H1 (cell line): ENCODE measurements at regions not wholly inside any gene's neighbourhood (a gene's known extent, or its start where the extent isn't known, plus 50 kb on each side); places are given as distances from the start of the nearest gene placed in this dataset.

Source experiments
- CTCF ChIA-PET: fragments of 300-600 bp; sonication (Branson Sonifier 250); formaldehyde crosslinking; loops from one replicate; lab custom pipeline; 2021; ENCODE audit not compliant: partially characterized antibody; lab: Charles Lee
- POLR2A ChIA-PET: fragments of 300-600 bp; sonication (Branson Sonifier 250); formaldehyde crosslinking; loops from one replicate; lab custom pipeline; 2021; ENCODE audit warnings: inconsistent platforms; ENCODE audit not compliant: partially characterized antibody; lab: Charles Lee
- DNase-seq, 2 experiments: peaks; one replicate each; pipeline versions ENCODE4 v3.0.0 to v3.0.0-alpha.2; 2010 to 2022; ENCODE audit warnings: low spot score in 2 of 2, low read depth in 1 of 2, mixed read lengths in 1 of 2
- FAIRE-seq: peaks from 2 replicates; lab custom pipeline; 2011; peaks lifted over from hg19 to GRCh38; lab: Jason Lieb, UNC
- H2AFZ ChIP-seq: 2 replicates; pipeline ENCODE4 v1.8.1; 2012; ENCODE audit warnings: low read length, inconsistent platforms
- H2AK5ac ChIP-seq: 2 replicates; pipeline ENCODE4 v1.6.1; 2013; ENCODE audit warnings: low read depth, low read length
- H2BK120ac ChIP-seq: replicated peaks from 2 replicates; pipeline ENCODE3; 2013; ENCODE audit warnings: low read depth, low read length, inconsistent platforms
- H2BK12ac ChIP-seq: 2 replicates; pipeline ENCODE4 v1.6.1; 2013; ENCODE audit warnings: low read depth, low read length
- H2BK15ac ChIP-seq: 2 replicates; pipeline ENCODE4 v1.6.1; 2013; ENCODE audit warnings: low read length
- H2BK20ac ChIP-seq: 2 replicates; pipeline ENCODE4 v1.6.1; 2013; ENCODE audit warnings: low read length
- H2BK5ac ChIP-seq: 2 replicates; pipeline ENCODE4 v1.6.1; 2013; ENCODE audit warnings: low read depth, low read length
- H3K14ac ChIP-seq: 2 replicates; pipeline ENCODE4 v1.6.1; 2013; ENCODE audit warnings: inconsistent platforms; ENCODE audit not compliant: insufficient read length
- H3K18ac ChIP-seq: 2 replicates; pipeline ENCODE4 v1.6.1; 2013; ENCODE audit warnings: low read length; ENCODE audit errors: extremely low read depth
- H3K23ac ChIP-seq: 2 replicates; pipeline ENCODE4 v1.6.1; 2013; ENCODE audit warnings: inconsistent platforms; ENCODE audit not compliant: insufficient read length
- H3K23me2 ChIP-seq: 2 replicates; pipeline ENCODE4 v1.6.1; 2013; ENCODE audit warnings: low read depth, low read length
- H3K27ac ChIP-seq: 2 replicates; pipeline ENCODE4 v1.6.1; 2011; ENCODE audit warnings: low read depth, low read length, inconsistent platforms
- H3K27me3 ChIP-seq, 4 experiments: replicated peaks in 1 of 4; 1 replicate in 1 of 4; 2 replicates in 3 of 4; pipeline versions ENCODE4 v1.6.1 to v1.8.1; 2011 to 2013; ENCODE audit warnings: low read length in 3 of 4, mild to moderate bottlenecking in 3 of 4, inconsistent platforms in 2 of 4, mixed read lengths in 2 of 4, moderate library complexity in 1 of 4; ENCODE audit not compliant: control insufficient read depth in 3 of 4, insufficient read depth in 3 of 4; ENCODE audit errors: extremely low read depth in 1 of 4
- H3K36me3 ChIP-seq, 4 experiments: 2 replicates each; pipeline versions ENCODE4 v1.6.1 to v1.8.1; 2011 to 2013; ENCODE audit warnings: mild to moderate bottlenecking in 4 of 4, low read length in 3 of 4, moderate library complexity in 2 of 4, control low read depth in 1 of 4, inconsistent platforms in 1 of 4; ENCODE audit not compliant: insufficient read depth in 4 of 4, control insufficient read depth in 2 of 4
- H3K4ac ChIP-seq: replicated peaks from 2 replicates; pipeline ENCODE3; 2013; ENCODE audit warnings: low read length, low read depth, mixed read lengths, inconsistent platforms; ENCODE audit not compliant: insufficient read length
- H3K4me1 ChIP-seq, 4 experiments: replicated peaks in 1 of 4; 1 replicate in 1 of 4; 2 replicates in 3 of 4; pipeline versions ENCODE4 v1.6.1 to v1.8.1; 2011 to 2013; ENCODE audit warnings: low read length in 3 of 4, inconsistent platforms in 2 of 4, mixed read lengths in 1 of 4; ENCODE audit not compliant: insufficient read depth in 4 of 4, control insufficient read depth in 3 of 4
- H3K4me2 ChIP-seq, 2 experiments: 2 replicates each; pipeline versions ENCODE4 v1.6.1 to v1.8.1; 2011 to 2013; ENCODE audit warnings: low read depth in 2 of 2, low read length in 2 of 2, control low read depth in 1 of 2, inconsistent platforms in 1 of 2, mild to moderate bottlenecking in 1 of 2; ENCODE audit not compliant: insufficient read depth in 1 of 2
- H3K4me3 ChIP-seq, 4 experiments: fragments of 200-600, 300-600 bp in 1 of 4; sonication (generic), shearing (Covaris generic), sonication (Bioruptor Twin) in 1 of 4; 2 replicates each; pipeline versions ENCODE4 v1.5.1 to v1.8.1; 2011 to 2016; ENCODE audit warnings: low read length in 4 of 4, low read depth in 3 of 4, control low read depth in 2 of 4, inconsistent platforms in 2 of 4, mild to moderate bottlenecking in 2 of 4, mixed read lengths in 1 of 4, moderate library complexity in 1 of 4; ENCODE audit not compliant: insufficient read depth in 2 of 4; ENCODE audit errors: extremely low read depth in 1 of 4
- H3K56ac ChIP-seq: replicated peaks from 2 replicates; pipeline ENCODE3; 2013; ENCODE audit warnings: low read depth, mild to moderate bottlenecking, mixed read lengths, low read length, inconsistent platforms; ENCODE audit not compliant: insufficient read length
- H3K79me1 ChIP-seq: 2 replicates; pipeline ENCODE4 v1.6.1; 2013; ENCODE audit warnings: low read depth, low read length, control low read depth
- H3K79me2 ChIP-seq, 2 experiments: 2 replicates each; pipeline versions ENCODE4 v1.6.1 to v1.8.1; 2012 to 2013; ENCODE audit warnings: low read length in 2 of 2, mild to moderate bottlenecking in 2 of 2, inconsistent platforms in 1 of 2; ENCODE audit not compliant: insufficient read depth in 2 of 2, control insufficient read depth in 1 of 2
- H3K9ac ChIP-seq, 4 experiments: replicated peaks in 1 of 4; 1 replicate in 1 of 4; 2 replicates in 3 of 4; pipeline versions ENCODE4 v1.6.1 to v1.8.1; 2011 to 2013; ENCODE audit warnings: low read depth in 3 of 4, low read length in 3 of 4, control low read depth in 2 of 4, mild to moderate bottlenecking in 2 of 4, moderate library complexity in 2 of 4, inconsistent platforms in 1 of 4; ENCODE audit errors: extremely low read depth in 1 of 4
- H3K9me3 ChIP-seq, 2 experiments: 2 replicates each; pipeline versions ENCODE4 v1.6.1 to v1.8.1; 2012 to 2013; ENCODE audit warnings: mild to moderate bottlenecking in 2 of 2, moderate library complexity in 2 of 2, control low read depth in 1 of 2, inconsistent platforms in 1 of 2, low read depth in 1 of 2, low read length in 1 of 2, mixed read lengths in 1 of 2; ENCODE audit not compliant: insufficient read depth in 2 of 2
- H4K20me1 ChIP-seq, 2 experiments: replicated peaks in 1 of 2; 2 replicates each; pipeline versions ENCODE3 to v1.8.1; 2011 to 2013; ENCODE audit warnings: inconsistent platforms in 2 of 2, low read length in 2 of 2, mild to moderate bottlenecking in 1 of 2; ENCODE audit not compliant: insufficient read depth in 2 of 2, control insufficient read depth in 1 of 2
- H4K5ac ChIP-seq: 2 replicates; pipeline ENCODE4 v1.6.1; 2013; ENCODE audit warnings: low read length, low read depth, mixed read lengths, inconsistent platforms; ENCODE audit not compliant: insufficient read length
- H4K8ac ChIP-seq: 2 replicates; pipeline ENCODE4 v1.8.0; 2013; ENCODE audit warnings: mild to moderate bottlenecking, moderate library complexity, low read length, inconsistent platforms; ENCODE audit not compliant: insufficient read depth; ENCODE audit errors: extremely low read depth
- H4K91ac ChIP-seq: replicated peaks from 2 replicates; pipeline ENCODE3; 2013; ENCODE audit warnings: low read length, mixed read lengths, inconsistent platforms; ENCODE audit not compliant: insufficient read length
- ASH2L ChIP-seq: fragments of 200-600, 300-600 bp; sonication (generic); IDR thresholded peaks from one replicate; pipeline ENCODE4 v1.7.1; 2017; ENCODE audit warnings: low read length
- CREB1 ChIP-seq: IDR thresholded peaks from 2 replicates; pipeline ENCODE4 v1.6.1; 2012; ENCODE audit warnings: inconsistent platforms
- EP300 ChIP-seq, 2 experiments: IDR thresholded peaks; 1 replicate in 1 of 2; 2 replicates in 1 of 2; pipeline ENCODE4 v1.6.1; 2011 to 2012; ENCODE audit warnings: low read depth in 2 of 2, low read length in 2 of 2, mild to moderate bottlenecking in 2 of 2, borderline replicate concordance in 1 of 2, inconsistent platforms in 1 of 2, moderate library complexity in 1 of 2
- HDAC6 ChIP-seq: IDR thresholded peaks from one replicate; pipeline ENCODE4 v1.7.1; 2012; ENCODE audit warnings: low read depth, mild to moderate bottlenecking, inconsistent platforms, low read length, moderate library complexity
- KDM5A ChIP-seq: fragments of 200-600 bp; IDR thresholded peaks from 2 replicates; pipeline ENCODE4 v1.7.1; 2012; ENCODE audit warnings: mild to moderate bottlenecking, low read length, inconsistent platforms, mixed read lengths
- MAFK ChIP-seq: IDR thresholded peaks from 2 replicates; pipeline ENCODE4 v1.6.1; 2012; ENCODE audit warnings: low read depth, mild to moderate bottlenecking, improper control_type of control experiment, low read length
- POU5F1 ChIP-seq: IDR thresholded peaks from 2 replicates; pipeline ENCODE4 v1.6.1; 2011; ENCODE audit warnings: low read depth, mild to moderate bottlenecking, low read length, moderate library complexity
- SIN3A ChIP-seq, 2 experiments: IDR thresholded peaks in 1 of 2; conservative IDR thresholded peaks in 1 of 2; 2 replicates each; pipeline ENCODE4 v1.6.1; 2011 to 2012; ENCODE audit warnings: low read length in 2 of 2, improper control_type of control experiment in 1 of 2, low read depth in 1 of 2, mild to moderate bottlenecking in 1 of 2
- SIRT6 ChIP-seq: IDR thresholded peaks from one replicate; pipeline ENCODE4 v1.7.1; 2012; ENCODE audit warnings: low read length, inconsistent platforms
- SP1 ChIP-seq: IDR thresholded peaks from 2 replicates; pipeline ENCODE4 v1.6.1; 2011; ENCODE audit warnings: low read depth, low read length
- SUZ12 ChIP-seq: fragments of 200-600 bp; sonication (generic); IDR thresholded peaks from 2 replicates; pipeline ENCODE4 v1.6.1; 2012; ENCODE audit warnings: mild to moderate bottlenecking, inconsistent platforms, low read length, moderate library complexity, mixed read lengths
- WGBS, 2 experiments: shearing (Covaris generic) in 1 of 2; methylation state at CpG; one replicate each; pipeline versions ENCODE4 v1.1.6 to v1.1.7; 2013 to 2015; ENCODE audit warnings: low lambda C conversion rate in 2 of 2, mixed read lengths in 2 of 2, inconsistent platforms in 1 of 2, low coverage in 1 of 2, missing lambda C conversion rate in 1 of 2; ENCODE audit not compliant: insufficient replicate concordance in 2 of 2, insufficient coverage in 1 of 2, insufficient read length in 1 of 2; ENCODE audit errors: extremely low coverage in 1 of 2, missing lambda C conversion rate in 1 of 2; 5-methylcytosine and 5-hydroxymethylcytosine counted together
- TF ChIP-seq, protein P1 (sequence below): IDR thresholded peaks from 2 replicates; pipeline ENCODE4 v1.6.1; 2012; ENCODE audit warnings: inconsistent platforms

DNA sequence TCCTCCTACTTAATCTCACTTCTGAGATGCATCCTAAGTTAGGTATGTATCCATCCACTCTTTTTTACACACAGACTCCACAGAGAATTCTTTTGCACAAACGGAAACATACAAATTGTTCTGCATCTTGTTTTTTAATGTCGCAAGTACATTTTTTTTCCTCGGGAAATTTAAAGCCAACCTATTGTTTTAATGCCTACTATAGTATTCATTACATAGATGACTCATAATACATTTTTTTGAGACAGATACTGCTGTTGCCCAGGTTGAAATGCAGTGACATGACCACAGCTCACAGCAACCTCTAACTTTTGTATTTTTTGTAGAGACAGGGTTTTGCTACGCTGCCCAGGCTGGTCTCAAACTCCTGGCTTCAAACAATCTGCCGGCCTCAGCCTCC is 90.8 kb upstream of the TMEM45B start:
- Histone ChIP-seq H3K79me2 (no peaks in the 10 kb centered on the region), H4K20me1 (no peaks in the 10 kb centered on the region), H2BK20ac (no peak overlapping the region), H4K5ac (no peak overlapping the region), H3K4me1 (no peaks in the 10 kb centered on the region), H3K27me3 (no peaks in the 10 kb centered on the region), H3K56ac (no peak overlapping the region), H2AK5ac (no peak overlapping the region), H3K14ac (no peak overlapping the region), H4K8ac (no peak overlapping the region), H3K23ac (no peak overlapping the region), H3K4ac (no peak overlapping the region), H2BK15ac (no peak overlapping the region), H3K9me3 (no peaks in the 10 kb centered on the region), H3K36me3 (no peaks in the 10 kb centered on the region), H3K4me2 (no peak overlapping the region), H2BK12ac (no peak overlapping the region), H3K4me3 (no peak overlapping the region), H3K18ac (no peak overlapping the region), H3K23me2 (peaks cover 2% of the 10 kb centered on the region; the same call in 1 of the 2 replicates), H2BK120ac (no peak overlapping the region), H2AFZ (no peak overlapping the region), H3K27ac (no peak overlapping the region), H4K91ac (no peak overlapping the region), H3K79me1 (no peaks in the 10 kb centered on the region), H2BK5ac (no peak overlapping the region), H3K9ac (no peak overlapping the region)
- POLR2A ChIA-PET, result no interaction called here
- FAIRE-seq (no peak), DNase-seq (no peak)
- CTCF ChIA-PET, result interaction anchor here (0.7 to 5.8 kb wide), 4 partner anchors 14 to 88 kb away, joined by 3 to 33 read pairs (median 4); no protein-coding TSS in a partner anchor
- WGBS, 2 experiments, result 96% methylated on average over 5 of the region's 5 CpGs; no CpG with 5 or more reads in 1 of the 2 experiments
- TF ChIP-seq CREB1 (no peak), KDM5A (no peak), ASH2L (no peak), EP300 (IDR thresholded peaks at IDR 0.05; ENCODE audit: borderline replicate concordance in 1 of 2, low read depth in 2 of 2, low read length in 2 of 2) (no peak), SIN3A (conservative IDR thresholded peaks at IDR 0.05 in 1 of 2, IDR thresholded peaks at IDR 0.05 in 1 of 2; ENCODE audit: low read depth in 1 of 2, low read length in 2 of 2) (no peak), SUZ12 (no peak), POU5F1 (no peak), HDAC6 (no peak), MAFK (no peak), SP1 (no peak), SIRT6 (no peak)
- TF ChIP-seq, protein P1, sequence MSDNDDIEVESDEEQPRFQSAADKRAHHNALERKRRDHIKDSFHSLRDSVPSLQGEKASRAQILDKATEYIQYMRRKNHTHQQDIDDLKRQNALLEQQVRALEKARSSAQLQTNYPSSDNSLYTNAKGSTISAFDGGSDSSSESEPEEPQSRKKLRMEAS, result no peak
